Cardiac septum (tissue), 1 donor: ENCODE measurements at regions not wholly inside any gene's neighbourhood (a gene's known extent, or its start where the extent isn't known, plus 50 kb on each side); places are given as distances from the start of the nearest gene placed in this dataset.
"Not testable (repeated sequence)": the region's sequence is repeated elsewhere in the genome, so short reads cannot be mapped to it uniquely, and the experiment has no call there.

ENCODE experiments used
- DNase-seq: peaks from one replicate; pipeline ENCODE4 v3.0.0-alpha.2; 2020; ENCODE audit warnings: low spot score
- intact Hi-C: fragments of 100-400 bp; cut with DNase I; formaldehyde crosslinking; loops from one replicate; pipeline ENCODE4 v1.14.0; 2022
- donor health status: DM: no; HTN: no; CAD: no.

DNA sequence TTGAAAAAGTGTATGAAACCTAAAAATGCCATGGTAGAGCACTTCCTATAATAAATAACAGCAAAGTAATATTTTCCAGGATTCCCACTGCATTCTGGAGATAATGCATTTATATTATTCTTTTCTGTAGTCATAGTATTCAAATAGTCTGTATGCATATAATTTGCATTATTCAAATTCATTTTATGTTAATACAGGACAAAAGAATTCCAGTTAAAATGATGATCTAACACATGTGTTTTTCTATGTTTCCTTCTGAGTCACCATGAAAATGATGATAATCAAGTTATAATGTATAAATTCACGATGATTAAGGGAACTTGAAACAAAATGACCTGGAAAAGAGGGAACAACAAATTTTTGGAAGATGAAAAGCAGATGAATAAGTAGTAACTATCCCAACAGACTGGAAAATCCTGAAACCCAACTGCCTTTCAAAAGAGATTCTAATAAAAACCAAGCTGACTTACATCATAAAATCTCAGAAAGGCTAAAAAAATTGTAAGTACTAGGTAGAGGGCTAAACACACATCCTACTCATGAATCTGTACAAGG lies 358.6 kb upstream of the PAPPA start:
- no peak for DNase-seq
- intact Hi-C loops, result no loop called here

GRCh38 chr9:115799734-115800133 lies 353.9 kb upstream of the PAPPA start:
- no peak for DNase-seq
- intact Hi-C loops, result no loop called here

GRCh38 chr9:115804206-115804605 lies 349.4 kb upstream of the PAPPA start:
- intact Hi-C loops, result no loop called here
- DNase-seq, result no peak

GRCh38 chr9:115808108-115808507 lies 345.5 kb upstream of the PAPPA start:
- no peak for DNase-seq
- intact Hi-C loops, result no loop called here

GRCh38 chr9:115808695-115809094 lies 344.9 kb upstream of the PAPPA start:
- intact Hi-C loops, result no loop called here
- DNase-seq, result no peak

- intact Hi-C loops, result no loop called here
- no peak for DNase-seq
Measured at GRCh38 chr9:115810166-115810565, 343.4 kb upstream of the PAPPA start.

DNA sequence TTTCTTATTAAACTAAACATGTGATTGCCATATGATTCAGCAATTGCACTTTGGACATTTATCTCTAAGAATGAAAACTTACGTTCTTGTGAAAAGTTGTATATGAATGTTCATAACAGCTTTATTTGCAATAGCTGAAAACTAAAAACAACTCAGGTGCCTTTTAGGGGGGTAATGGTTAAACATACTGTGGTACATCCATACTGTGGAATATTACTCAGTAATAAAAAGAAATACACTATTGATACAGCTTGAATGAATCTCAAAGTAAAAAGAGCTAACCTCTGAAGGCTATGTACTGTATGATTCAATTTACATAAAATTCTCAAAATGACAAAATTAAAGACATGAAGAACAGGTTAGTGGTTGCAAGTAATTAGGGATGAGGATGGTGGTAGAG lies 339.5 kb upstream of the PAPPA start:
- intact Hi-C loops, result no loop called here
- DNase-seq, result no peak

GRCh38 chr9:115815786-115816185 lies 337.8 kb upstream of the PAPPA start:
- intact Hi-C loops, result no loop called here
- no peak for DNase-seq

GRCh38 chr9:115818651-115819050 lies 334.9 kb upstream of the PAPPA start:
- intact Hi-C loops, DNase-seq: not testable (repeated sequence)

GRCh38 chr9:115832031-115832430 lies 321.6 kb upstream of the PAPPA start:
- no peak for DNase-seq
- intact Hi-C loops, result no loop called here

DNA sequence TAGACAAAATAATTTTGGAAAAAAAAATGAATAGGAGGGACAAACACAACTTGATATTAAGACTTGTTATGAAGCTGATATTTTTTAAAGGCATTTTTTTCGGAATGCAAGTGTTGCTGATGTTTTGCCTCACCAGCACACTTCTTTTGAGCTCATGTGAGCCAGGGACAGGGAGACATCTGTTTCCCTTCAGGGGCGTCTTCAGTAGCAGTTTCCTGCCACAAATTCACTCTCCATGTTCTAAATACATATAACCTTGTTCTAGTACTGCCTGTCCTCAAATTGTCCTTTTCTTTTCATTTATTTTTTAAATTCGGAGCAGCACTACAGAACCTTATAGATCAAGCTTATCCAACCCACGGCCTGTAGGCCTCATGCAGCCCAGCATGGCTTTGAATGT lies 316.0 kb upstream of the PAPPA start:
- intact Hi-C loops, result no loop called here

GRCh38 chr9:115838417-115838816 lies 315.2 kb upstream of the PAPPA start:
- DNase-seq, result no peak
- intact Hi-C loops, result no loop called here

More for the DNA sequence above, 316.0 kb upstream of the PAPPA start:
- no peak for DNase-seq

GRCh38 chr9:115844433-115844832 lies 309.2 kb upstream of the PAPPA start:
- DNase-seq, intact Hi-C loops: not testable (repeated sequence)

DNA sequence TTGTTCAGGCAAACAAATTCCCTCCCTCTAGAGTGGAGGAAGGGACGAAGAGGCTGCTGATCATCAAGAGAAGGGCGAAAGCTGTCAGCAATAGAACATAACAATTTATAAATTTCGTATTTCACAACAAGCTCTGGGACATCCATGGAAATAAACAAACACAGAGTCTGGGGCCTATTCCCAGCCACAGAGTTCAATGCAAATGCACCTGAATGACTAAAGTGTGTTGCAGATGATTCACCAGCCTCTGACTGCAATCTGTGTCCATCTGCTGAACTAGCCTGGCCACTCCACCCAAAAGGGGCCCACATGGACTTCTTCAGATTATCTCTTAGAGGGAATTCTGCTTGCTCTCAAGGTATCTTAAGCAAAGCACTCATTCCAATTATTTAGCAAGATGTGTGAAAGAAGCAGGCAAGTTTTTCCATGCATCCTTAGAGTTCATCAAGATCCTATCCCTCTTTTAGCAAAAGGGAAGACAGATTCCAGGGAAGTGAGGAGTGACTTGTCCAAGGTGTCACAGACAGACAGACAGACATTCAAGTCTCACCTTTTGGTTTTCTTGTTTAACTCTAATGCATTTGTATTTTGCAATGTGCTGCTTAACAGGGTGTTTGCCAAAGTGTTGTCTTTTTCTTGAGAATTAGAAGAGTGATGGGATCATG lies 307.8 kb upstream of the PAPPA start:
- intact Hi-C loops, result no loop called here

DNA sequence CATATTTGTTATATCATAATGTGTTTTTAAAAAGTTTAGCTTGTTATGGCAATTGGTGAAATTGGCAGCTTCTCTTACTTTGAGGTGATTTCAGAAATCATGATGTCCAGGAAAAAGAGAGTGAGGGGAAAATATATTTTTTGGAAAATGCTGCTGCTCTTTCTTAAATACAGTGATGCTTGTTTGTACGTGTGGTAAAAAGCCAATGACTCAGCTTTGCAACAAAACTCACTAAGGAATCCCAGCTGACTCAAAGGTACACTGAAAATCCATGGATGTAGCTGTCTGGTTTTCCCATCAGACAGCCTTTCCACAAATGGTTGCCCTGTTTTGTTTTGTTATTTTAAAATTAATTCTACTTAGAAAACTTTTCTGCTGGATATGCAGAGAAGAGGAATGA lies 306.4 kb upstream of the PAPPA start:
- intact Hi-C loops, result no loop called here

More for the DNA sequence above, 307.8 kb upstream of the PAPPA start:
- DNase-seq, result no peak

GRCh38 chr9:115849679-115850412 lies 303.7 kb upstream of the PAPPA start:
- intact Hi-C loops, result no loop called here
- no peak for DNase-seq

More for the DNA sequence above, 306.4 kb upstream of the PAPPA start:
- no peak for DNase-seq

- DNase-seq, result no peak
- intact Hi-C loops, result no loop called here
Measured at GRCh38 chr9:115850548-115851304, 302.9 kb upstream of the PAPPA start.

DNA sequence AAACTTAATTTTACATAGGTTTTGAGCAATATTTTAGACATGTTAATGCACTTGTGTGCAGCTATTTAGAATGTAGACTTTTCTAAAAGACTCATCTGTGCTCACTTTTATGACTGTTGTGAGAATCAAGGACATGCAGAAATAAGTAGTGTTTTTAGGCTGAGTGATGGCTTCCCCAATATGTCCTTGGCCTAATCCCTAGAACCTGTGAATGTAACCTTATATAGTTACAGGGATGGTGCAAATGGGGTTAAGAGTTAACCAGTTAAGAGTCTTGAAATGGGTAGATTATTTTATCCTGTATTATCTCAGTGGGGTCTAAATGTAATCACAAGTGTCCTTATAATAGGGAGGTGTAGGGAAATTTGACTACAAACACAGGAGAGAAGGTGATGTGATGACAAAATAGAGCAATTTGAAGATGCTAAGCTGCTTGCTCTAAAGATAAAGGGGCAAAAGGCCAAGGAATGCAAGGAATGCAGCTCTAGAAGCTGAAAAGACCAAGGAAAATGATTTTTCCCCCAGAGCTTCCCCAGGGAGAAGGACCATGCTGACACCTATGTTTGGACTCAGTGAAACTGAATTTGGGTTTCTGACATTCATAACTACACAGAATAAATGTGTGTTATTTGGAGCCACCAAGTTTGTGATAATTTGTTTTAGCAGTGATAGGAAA lies 298.0 kb upstream of the PAPPA start:
- intact Hi-C loops, result no loop called here

GRCh38 chr9:115858421-115858820 lies 295.2 kb upstream of the PAPPA start:
- intact Hi-C loops, result not testable (repeated sequence)

More for the DNA sequence above, 298.0 kb upstream of the PAPPA start:
- DNase-seq, result no peak

GRCh38 chr9:115862021-115862420 lies 291.6 kb upstream of the PAPPA start:
- intact Hi-C loops, result no loop called here
- no peak for DNase-seq

More at GRCh38 chr9:115858421-115858820, 295.2 kb upstream of the PAPPA start:
- not testable (repeated sequence) for DNase-seq
